Type B pancreatic cell (in vitro differentiated cells): ENCODE measurements at regions not wholly inside any gene's neighbourhood (a gene's known extent, or its start where the extent isn't known, plus 50 kb on each side); places are given as distances from the start of the nearest gene placed in this dataset.
A peak's percentile ranks its signal among the peaks of the same experiment; 100 is the strongest.

Experiments used
- DNase-seq: peaks from one replicate; pipeline ENCODE4 v3.0.0; 2021; ENCODE audit warnings: mixed read lengths; ENCODE audit not compliant: unreplicated experiment; ENCODE audit errors: extremely low spot score
- H3K27ac Mint-ChIP-seq: 2 replicates; pipeline ENCODE4 v1.8.0; 2021; ENCODE audit warnings: mild to moderate bottlenecking, mixed read lengths
- H3K27me3 Mint-ChIP-seq: 2 replicates; pipeline ENCODE4 v1.8.0; 2021; ENCODE audit warnings: mixed read lengths
- H3K36me3 Mint-ChIP-seq: 2 replicates; pipeline ENCODE4 v1.8.0; 2021; ENCODE audit warnings: mixed read lengths
- H3K4me1 Mint-ChIP-seq: one replicate; pipeline ENCODE4 v1.8.0; 2021; ENCODE audit warnings: mixed read lengths; ENCODE audit not compliant: unreplicated experiment
- H3K4me3 Mint-ChIP-seq: 2 replicates; pipeline ENCODE4 v1.8.0; 2021; ENCODE audit warnings: mild to moderate bottlenecking, mixed read lengths
- H3K9me3 Mint-ChIP-seq: 2 replicates; pipeline ENCODE4 v1.8.0; 2021; ENCODE audit warnings: mixed read lengths
- TF ChIP-seq, protein P1 (sequence below): fragments of 200-600 bp; sonication (generic); conservative IDR thresholded peaks from 2 replicates; pipeline ENCODE4 v1.5.0; 2021; ENCODE audit warnings: antibody characterized with exemption, mild to moderate bottlenecking

DNA sequence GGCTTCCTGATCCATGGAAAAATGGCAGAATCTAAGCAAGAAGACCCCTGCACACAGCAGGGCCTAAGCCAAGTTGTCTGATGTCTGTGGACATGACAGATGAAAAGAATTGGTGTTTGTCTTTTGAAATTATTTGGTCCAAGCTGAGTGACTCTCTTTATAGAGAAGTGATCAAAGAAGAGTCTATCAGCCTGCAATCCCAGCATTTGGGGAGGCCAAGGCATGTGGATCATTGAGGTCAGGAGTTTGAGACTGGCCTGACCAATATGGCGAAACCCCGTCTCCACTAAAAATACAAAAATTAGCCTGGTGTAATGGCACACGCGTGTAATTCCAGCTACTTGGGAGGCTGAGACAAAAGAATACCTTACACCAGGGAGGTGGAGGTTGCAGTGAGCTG is 64.8 kb upstream of the TUNAR start:
- H3K27me3 Mint-ChIP-seq, result peaks cover 27% of the 10 kb centered on the region
- no peak overlapping the region for H3K4me3 Mint-ChIP-seq
- no peaks in the 10 kb centered on the region for H3K9me3 Mint-ChIP-seq
- peak; percentile 7 for DNase-seq
- H3K4me1 Mint-ChIP-seq, result no peaks in the 10 kb centered on the region
- TF ChIP-seq, protein P1, sequence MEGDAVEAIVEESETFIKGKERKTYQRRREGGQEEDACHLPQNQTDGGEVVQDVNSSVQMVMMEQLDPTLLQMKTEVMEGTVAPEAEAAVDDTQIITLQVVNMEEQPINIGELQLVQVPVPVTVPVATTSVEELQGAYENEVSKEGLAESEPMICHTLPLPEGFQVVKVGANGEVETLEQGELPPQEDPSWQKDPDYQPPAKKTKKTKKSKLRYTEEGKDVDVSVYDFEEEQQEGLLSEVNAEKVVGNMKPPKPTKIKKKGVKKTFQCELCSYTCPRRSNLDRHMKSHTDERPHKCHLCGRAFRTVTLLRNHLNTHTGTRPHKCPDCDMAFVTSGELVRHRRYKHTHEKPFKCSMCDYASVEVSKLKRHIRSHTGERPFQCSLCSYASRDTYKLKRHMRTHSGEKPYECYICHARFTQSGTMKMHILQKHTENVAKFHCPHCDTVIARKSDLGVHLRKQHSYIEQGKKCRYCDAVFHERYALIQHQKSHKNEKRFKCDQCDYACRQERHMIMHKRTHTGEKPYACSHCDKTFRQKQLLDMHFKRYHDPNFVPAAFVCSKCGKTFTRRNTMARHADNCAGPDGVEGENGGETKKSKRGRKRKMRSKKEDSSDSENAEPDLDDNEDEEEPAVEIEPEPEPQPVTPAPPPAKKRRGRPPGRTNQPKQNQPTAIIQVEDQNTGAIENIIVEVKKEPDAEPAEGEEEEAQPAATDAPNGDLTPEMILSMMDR, result no peak
- H3K36me3 Mint-ChIP-seq, result no peaks in the 10 kb centered on the region
- H3K27ac Mint-ChIP-seq, result no peak overlapping the region

GRCh38 chr14:95808371-95808770 is 68.3 kb upstream of the TUNAR start:
- Mint-ChIP-seq H3K27ac (no peak overlapping the region), H3K4me1 (no peaks in the 10 kb centered on the region), H3K4me3 (no peak overlapping the region), H3K9me3 (peaks cover 5% of the 10 kb centered on the region), H3K27me3 (peaks cover 22% of the 10 kb centered on the region), H3K36me3 (no peaks in the 10 kb centered on the region)
- DNase-seq, result peak; percentile 36
- TF ChIP-seq, protein P1, result no peak

DNA sequence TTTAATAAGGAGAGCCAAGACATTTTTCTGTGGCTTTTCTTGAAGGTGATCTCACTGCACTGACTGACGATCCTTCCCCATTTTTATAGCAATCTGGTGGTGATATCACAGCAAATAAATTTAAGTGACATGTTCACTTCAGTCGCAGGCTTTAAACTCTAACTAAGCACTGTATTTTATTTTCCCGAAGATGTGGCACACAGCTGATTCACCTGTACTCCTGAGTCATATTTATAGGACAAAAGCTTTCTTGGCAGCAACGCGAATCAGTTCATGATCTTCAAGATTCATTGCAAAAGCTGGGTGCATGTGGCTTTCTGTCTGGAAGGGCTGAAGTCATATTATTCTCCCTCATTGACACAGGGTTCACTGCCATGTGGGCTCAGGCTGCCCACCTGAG is 79.8 kb upstream of the TUNAR start:
- no peak overlapping the region for H3K4me3 Mint-ChIP-seq
- H3K9me3 Mint-ChIP-seq, result no peaks in the 10 kb centered on the region
- no peaks in the 10 kb centered on the region for H3K36me3 Mint-ChIP-seq
- DNase-seq, result no peak
- H3K27ac Mint-ChIP-seq, result no peak overlapping the region
- H3K27me3 Mint-ChIP-seq, result peaks cover 43% of the 10 kb centered on the region
- H3K4me1 Mint-ChIP-seq, result no peaks in the 10 kb centered on the region
- TF ChIP-seq, protein P1, result no peak

DNA sequence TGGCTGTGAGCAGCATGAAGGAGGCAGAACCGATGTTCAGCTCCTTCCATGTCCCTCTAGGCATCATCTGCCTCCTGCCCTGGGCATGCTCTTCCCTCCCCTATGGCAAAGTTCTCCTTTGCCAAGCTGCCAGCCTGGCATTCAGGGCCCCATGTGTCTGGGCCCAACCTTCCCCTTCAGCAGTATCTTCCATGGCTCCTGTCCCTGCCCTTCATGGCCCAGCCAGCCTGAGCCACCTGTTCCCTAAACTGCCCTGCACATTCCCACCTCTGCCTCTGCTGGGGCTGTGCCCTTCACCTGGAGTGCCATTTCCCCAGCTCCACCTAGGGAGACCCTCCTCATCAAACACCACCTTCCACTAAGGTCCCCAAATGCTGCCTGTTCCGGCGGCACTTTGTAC is 74.0 kb upstream of the TCL1A start:
- DNase-seq, result no peak
- TF ChIP-seq, protein P1, result no peak
- Mint-ChIP-seq H3K4me3 (no peak overlapping the region), H3K9me3 (no peaks in the 10 kb centered on the region), H3K27ac (no peak overlapping the region), H3K4me1 (no peaks in the 10 kb centered on the region), H3K27me3 (peaks cover 31% of the 10 kb centered on the region), H3K36me3 (no peaks in the 10 kb centered on the region)

GRCh38 chr14:95786566-95786965 is 72.6 kb upstream of the TCL1A start:
- H3K4me3 Mint-ChIP-seq, result no peak overlapping the region
- DNase-seq, result no peak
- H3K27me3 Mint-ChIP-seq, result peaks cover 29% of the 10 kb centered on the region
- H3K4me1 Mint-ChIP-seq, result no peaks in the 10 kb centered on the region
- TF ChIP-seq, protein P1, result no peak
- no peaks in the 10 kb centered on the region for H3K36me3 Mint-ChIP-seq
- H3K9me3 Mint-ChIP-seq, result no peaks in the 10 kb centered on the region
- no peak overlapping the region for H3K27ac Mint-ChIP-seq

- H3K27ac Mint-ChIP-seq, result no peak overlapping the region
- H3K4me3 Mint-ChIP-seq, result no peak overlapping the region
- no peaks in the 10 kb centered on the region for H3K9me3 Mint-ChIP-seq
- no peak for DNase-seq
- TF ChIP-seq, protein P1, result no peak
- peaks cover 16% of the 10 kb centered on the region for H3K27me3 Mint-ChIP-seq
- H3K4me1 Mint-ChIP-seq, result no peaks in the 10 kb centered on the region
- no peaks in the 10 kb centered on the region for H3K36me3 Mint-ChIP-seq
These were observed 70.2 kb upstream of the TCL1A start for GRCh38 chr14:95784137-95784536.
